Upper lobe of left lung (tissue), 4 donors: ENCODE measurements at regions not wholly inside any gene's neighbourhood (a gene's known extent, or its start where the extent isn't known, plus 50 kb on each side); places are given as distances from the start of the nearest gene placed in this dataset.

ENCODE experiments used
- CTCF ChIP-seq, 6 experiments: fragments of 450-650 bp in 4 of 6; fragments of 200-600 bp in 2 of 6; sonication (generic) in 2 of 6; IDR thresholded peaks; one replicate each; pipeline ENCODE4 v1.5.1; 2016 to 2019; ENCODE audit warnings: antibody characterized with exemption in 6 of 6
- POLR2A ChIP-seq, 4 donors: fragments of 450-650 bp; IDR thresholded peaks; one replicate each; pipeline ENCODE4 v1.5.1; 2016 to 2017; ENCODE audit warnings: antibody characterized with exemption in 4 of 4, mild to moderate bottlenecking in 2 of 4
- POLR2AphosphoS5 ChIP-seq, 2 donors: sonication (generic); formaldehyde crosslinking; IDR thresholded peaks; one replicate each; pipeline ENCODE4 v1.5.1; 2017; ENCODE audit warnings: antibody characterized with exemption in 2 of 2

GRCh38 chr5:89992201-89992600 is 417.4 kb downstream of the CETN3 start:
- TF ChIP-seq POLR2A (IDR thresholded peaks at IDR 0.05): no peak
- TF ChIP-seq CTCF (IDR thresholded peaks at IDR 0.05): no peak
- TF ChIP-seq POLR2AphosphoS5 (IDR thresholded peaks at IDR 0.05): no peak
